ENCODE measurements at regions not wholly inside any gene's neighbourhood (a gene's known extent, or its start where the extent isn't known, plus 50 kb on each side); places are given as distances from the start of the nearest gene placed in this dataset.

GRCh38 chr13:74194846-74195245 is 60.6 kb upstream of the KLF12 start:
- no peak overlapping the region for H3K9ac ChIP-seq (ENCODE audit: insufficient read depth, low read length, poor library complexity, severe bottlenecking)
- Mint-ChIP-seq H3K9me3 (peaks cover 0 to 9% (median 0%) of the 10 kb centered on the region in 7 donors), H3K4me3 (no peak overlapping the region), H3K27me3 (ENCODE audit: low read depth in 3 of 3) (peaks cover 0 to 1% (median 0%) of the 10 kb centered on the region in 3 donors), H3K27ac (no peak overlapping the region), H3K4me1 (no peaks in the 10 kb centered on the region), H3K36me3 (no peaks in the 10 kb centered on the region)
- H3K27me3 ChIP-seq (ENCODE audit: control insufficient read depth in 2 of 2, insufficient read depth in 2 of 2, low read length in 2 of 2) = no peaks in the 10 kb centered on the region
- H3K36me3 ChIP-seq (replicated peaks in 1 of 2; ENCODE audit: control insufficient read depth in 1 of 2, insufficient read depth in 2 of 2, low read length in 2 of 2) = no peaks in the 10 kb centered on the region
- H4K20me1 ChIP-seq (ENCODE audit: insufficient read depth, low read length) = no peaks in the 10 kb centered on the region
- no peaks in the 10 kb centered on the region for H3K4me1 ChIP-seq (ENCODE audit: control insufficient read depth in 1 of 2, insufficient read depth in 2 of 2, low read length in 2 of 2)
- no peaks in the 10 kb centered on the region for H3K79me2 ChIP-seq (ENCODE audit: insufficient read depth, low read length)
- no CpG with 5 or more reads among the region's 2 CpGs for WGBS (ENCODE audit: insufficient coverage)
- intact Hi-C loops (cut with micrococcal nuclease) = no loop called here
- H3K27ac ChIP-seq (ENCODE audit: low read depth in 1 of 2, low read length in 2 of 2) = no peak overlapping the region
- no peak overlapping the region for H2AFZ ChIP-seq (ENCODE audit: insufficient read depth, low read depth, low read length, poor library complexity, severe bottlenecking)
- no peak overlapping the region for H3K4me2 ChIP-seq (replicated peaks; ENCODE audit: extremely low read depth, low read length, poor library complexity, severe bottlenecking)
- no peaks in the 10 kb centered on the region for H3K9me3 ChIP-seq (replicated peaks in 1 of 2; ENCODE audit: control insufficient read depth in 1 of 2, insufficient read depth in 1 of 2, low read length in 2 of 2)
- no peak overlapping the region for H3K4me3 ChIP-seq (replicated peaks in 1 of 3; ENCODE audit: low read depth in 2 of 3, low read length in 3 of 3)
- TF ChIP-seq, protein P1, sequence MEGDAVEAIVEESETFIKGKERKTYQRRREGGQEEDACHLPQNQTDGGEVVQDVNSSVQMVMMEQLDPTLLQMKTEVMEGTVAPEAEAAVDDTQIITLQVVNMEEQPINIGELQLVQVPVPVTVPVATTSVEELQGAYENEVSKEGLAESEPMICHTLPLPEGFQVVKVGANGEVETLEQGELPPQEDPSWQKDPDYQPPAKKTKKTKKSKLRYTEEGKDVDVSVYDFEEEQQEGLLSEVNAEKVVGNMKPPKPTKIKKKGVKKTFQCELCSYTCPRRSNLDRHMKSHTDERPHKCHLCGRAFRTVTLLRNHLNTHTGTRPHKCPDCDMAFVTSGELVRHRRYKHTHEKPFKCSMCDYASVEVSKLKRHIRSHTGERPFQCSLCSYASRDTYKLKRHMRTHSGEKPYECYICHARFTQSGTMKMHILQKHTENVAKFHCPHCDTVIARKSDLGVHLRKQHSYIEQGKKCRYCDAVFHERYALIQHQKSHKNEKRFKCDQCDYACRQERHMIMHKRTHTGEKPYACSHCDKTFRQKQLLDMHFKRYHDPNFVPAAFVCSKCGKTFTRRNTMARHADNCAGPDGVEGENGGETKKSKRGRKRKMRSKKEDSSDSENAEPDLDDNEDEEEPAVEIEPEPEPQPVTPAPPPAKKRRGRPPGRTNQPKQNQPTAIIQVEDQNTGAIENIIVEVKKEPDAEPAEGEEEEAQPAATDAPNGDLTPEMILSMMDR (IDR thresholded peaks at IDR 0.05) = no peak
- no peak for DNase-seq

DNA sequence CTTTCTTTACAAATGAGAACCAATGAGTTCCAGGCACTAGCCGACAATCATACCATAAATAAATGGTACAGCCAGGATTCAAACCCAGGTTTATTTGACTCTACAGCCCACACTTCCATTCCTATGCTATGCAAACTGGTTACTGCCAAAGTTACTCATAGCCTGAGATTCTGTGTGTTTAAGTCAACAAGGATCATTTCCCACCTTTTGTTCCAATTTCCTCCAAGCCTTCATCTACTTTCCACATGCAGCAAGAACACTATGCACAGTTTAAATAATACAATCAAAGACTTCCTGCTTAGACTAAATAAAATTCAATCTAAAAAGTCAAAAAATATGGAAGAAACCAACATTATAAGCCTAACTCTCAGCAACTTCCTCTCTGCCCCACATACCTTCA is 59.2 kb upstream of the KLF12 start:
- intact Hi-C loops (cut with micrococcal nuclease) = no loop called here
- H3K36me3 ChIP-seq (replicated peaks in 1 of 2; ENCODE audit: control insufficient read depth in 1 of 2, insufficient read depth in 2 of 2, low read length in 2 of 2) = no peaks in the 10 kb centered on the region
- H3K79me2 ChIP-seq (ENCODE audit: insufficient read depth, low read length) = no peaks in the 10 kb centered on the region
- no peaks in the 10 kb centered on the region for H4K20me1 ChIP-seq (ENCODE audit: insufficient read depth, low read length)
- H3K9me3 Mint-ChIP-seq = peaks cover 0 to 6% (median 0%) of the 10 kb centered on the region in 7 donors
- no peak overlapping the region for H3K27ac Mint-ChIP-seq
- no peak overlapping the region for H3K4me3 ChIP-seq (replicated peaks in 1 of 3; ENCODE audit: low read depth in 2 of 3, low read length in 3 of 3)
- WGBS (ENCODE audit: insufficient coverage) = no CpG with 5 or more reads among the region's 1 CpG
- no peak overlapping the region for H2AFZ ChIP-seq (ENCODE audit: insufficient read depth, low read depth, low read length, poor library complexity, severe bottlenecking)
- no peak overlapping the region for H3K4me2 ChIP-seq (replicated peaks; ENCODE audit: extremely low read depth, low read length, poor library complexity, severe bottlenecking)
- H3K27ac ChIP-seq (ENCODE audit: low read depth in 1 of 2, low read length in 2 of 2) = no peak overlapping the region
- DNase-seq = no peak
- H3K4me1 Mint-ChIP-seq = no peaks in the 10 kb centered on the region
- H3K4me3 Mint-ChIP-seq = no peak overlapping the region
- no peaks in the 10 kb centered on the region for H3K27me3 ChIP-seq (ENCODE audit: control insufficient read depth in 2 of 2, insufficient read depth in 2 of 2, low read length in 2 of 2)
- TF ChIP-seq, protein P1 (IDR thresholded peaks at IDR 0.05) = no peak
- no peaks in the 10 kb centered on the region for H3K36me3 Mint-ChIP-seq
- H3K9ac ChIP-seq (ENCODE audit: insufficient read depth, low read length, poor library complexity, severe bottlenecking) = no peak overlapping the region
- no peaks in the 10 kb centered on the region for H3K9me3 ChIP-seq (replicated peaks in 1 of 2; ENCODE audit: control insufficient read depth in 1 of 2, insufficient read depth in 1 of 2, low read length in 2 of 2)
- peaks cover 0 to 1% (median 0%) of the 10 kb centered on the region in 3 donors for H3K27me3 Mint-ChIP-seq (ENCODE audit: low read depth in 3 of 3)
- no peaks in the 10 kb centered on the region for H3K4me1 ChIP-seq (ENCODE audit: control insufficient read depth in 1 of 2, insufficient read depth in 2 of 2, low read length in 2 of 2)

Measured in CD14-positive monocyte (primary cell).